ENCODE measurements at regions not wholly inside any gene's neighbourhood (a gene's known extent, or its start where the extent isn't known, plus 50 kb on each side); places are given as distances from the start of the nearest gene placed in this dataset.
"Not testable (repeated sequence)": the region's sequence is repeated elsewhere in the genome, so short reads cannot be mapped to it uniquely, and the experiment has no call there.

- H3K4me3 ChIP-seq (ENCODE audit: low read depth, low read length): no peak overlapping the region
- DNase-seq (ENCODE audit: low read depth): no peak
- peak; percentile 10 for TF ChIP-seq CTCF (conservative IDR thresholded peaks at IDR 0.05; ENCODE audit: low read depth, low read length)
These were observed 67.7 kb upstream of the PTPN1 start for GRCh38 chr20:50442512-50442911.

GRCh38 chr20:50445354-50446151 is 64.6 kb upstream of the PTPN1 start:
- no peak for DNase-seq (ENCODE audit: low read depth)

GRCh38 chr20:50446351-50447101 is 63.7 kb upstream of the PTPN1 start:
- TF ChIP-seq CTCF (conservative IDR thresholded peaks at IDR 0.05; ENCODE audit: low read depth, low read length): no peak
- DNase-seq (ENCODE audit: low read depth): no peak
- no peak overlapping the region for H3K4me3 ChIP-seq (ENCODE audit: low read depth, low read length)

More at GRCh38 chr20:50445354-50446151, 64.6 kb upstream of the PTPN1 start:
- no peak for TF ChIP-seq CTCF (conservative IDR thresholded peaks at IDR 0.05; ENCODE audit: low read depth, low read length)
- H3K4me3 ChIP-seq (ENCODE audit: low read depth, low read length): no peak overlapping the region

GRCh38 chr20:50447102-50447804 is 62.9 kb upstream of the PTPN1 start:
- no peak for DNase-seq (ENCODE audit: low read depth)
- TF ChIP-seq CTCF (conservative IDR thresholded peaks at IDR 0.05; ENCODE audit: low read depth, low read length): no peak
- no peak overlapping the region for H3K4me3 ChIP-seq (ENCODE audit: low read depth, low read length)

- H3K4me3 ChIP-seq (ENCODE audit: low read depth, low read length): no peak overlapping the region
- DNase-seq (ENCODE audit: low read depth): no peak
- no peak for TF ChIP-seq CTCF (conservative IDR thresholded peaks at IDR 0.05; ENCODE audit: low read depth, low read length)
These were observed 62.4 kb upstream of the PTPN1 start for GRCh38 chr20:50447817-50448216.

GRCh38 chr20:50448625-50449403 is 61.4 kb upstream of the PTPN1 start:
- not testable (repeated sequence) for H3K4me3 ChIP-seq (ENCODE audit: low read depth, low read length)
- DNase-seq (ENCODE audit: low read depth): peak; percentile 70

All from choroid plexus epithelial cell (primary cell).